GM12875 (cell line): ENCODE measurements at regions not wholly inside any gene's neighbourhood (a gene's known extent, or its start where the extent isn't known, plus 50 kb on each side); places are given as distances from the start of the nearest gene placed in this dataset.

Experiments used
- H3K4me3 ChIP-seq: one replicate; pipeline ENCODE4 v1.5.1; 2011; ENCODE audit warnings: low read depth, low read length, control low read depth
- CTCF ChIP-seq: IDR thresholded peaks from 2 replicates; pipeline ENCODE4 v1.5.1; 2011; ENCODE audit warnings: low read depth, mild to moderate bottlenecking, control low read depth, inconsistent platforms, low read length, moderate library complexity, borderline replicate concordance; ENCODE audit not compliant: insufficient read depth

- no peak overlapping the region for H3K4me3 ChIP-seq
- TF ChIP-seq CTCF = no peak
Observed at GRCh38 chr4:180059216-180059881, 2183.9 kb upstream of the TENM3 start.

GRCh38 chr4:180060159-180060889 is 2182.9 kb upstream of the TENM3 start:
- H3K4me3 ChIP-seq = no peak overlapping the region
- no peak for TF ChIP-seq CTCF

GRCh38 chr4:180081072-180081471 is 2162.1 kb upstream of the TENM3 start:
- no peak for TF ChIP-seq CTCF
- H3K4me3 ChIP-seq = no peak overlapping the region

GRCh38 chr4:180084561-180084960 is 2158.6 kb upstream of the TENM3 start:
- TF ChIP-seq CTCF = no peak

DNA sequence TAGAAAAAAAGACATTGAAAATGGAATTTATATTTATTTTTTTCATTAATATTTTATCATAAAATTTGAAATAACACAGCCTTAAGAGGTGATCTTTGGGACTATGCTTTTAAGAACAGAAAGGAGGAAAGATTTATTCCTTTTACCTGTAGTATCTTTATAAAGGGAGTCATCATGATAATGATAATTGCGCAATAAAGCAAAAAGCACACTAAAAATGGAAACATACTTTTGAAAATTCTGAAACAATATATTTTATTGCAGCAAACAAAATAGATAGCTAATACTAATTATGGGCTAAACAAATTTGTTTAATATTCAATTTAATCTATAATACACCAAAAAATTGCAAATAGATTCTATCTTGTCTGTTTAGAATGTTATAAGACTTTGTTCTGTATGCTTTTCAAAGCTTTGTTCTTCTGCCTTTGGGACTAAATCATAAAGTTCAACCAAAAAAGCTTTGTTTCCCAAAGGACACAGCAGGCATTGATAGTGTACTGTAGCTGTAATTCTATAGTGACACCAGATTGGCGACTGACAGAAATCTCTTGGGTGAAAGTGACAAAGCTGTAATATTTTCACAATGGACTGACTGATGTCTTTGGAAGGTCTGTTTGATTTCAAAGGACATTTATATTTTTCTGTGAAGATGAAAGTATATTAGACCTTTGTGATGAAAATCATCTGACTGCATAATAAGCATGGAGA is 2156.6 kb upstream of the TENM3 start:
- TF ChIP-seq CTCF = no peak

More at GRCh38 chr4:180084561-180084960, 2158.6 kb upstream of the TENM3 start:
- H3K4me3 ChIP-seq = no peak overlapping the region

DNA sequence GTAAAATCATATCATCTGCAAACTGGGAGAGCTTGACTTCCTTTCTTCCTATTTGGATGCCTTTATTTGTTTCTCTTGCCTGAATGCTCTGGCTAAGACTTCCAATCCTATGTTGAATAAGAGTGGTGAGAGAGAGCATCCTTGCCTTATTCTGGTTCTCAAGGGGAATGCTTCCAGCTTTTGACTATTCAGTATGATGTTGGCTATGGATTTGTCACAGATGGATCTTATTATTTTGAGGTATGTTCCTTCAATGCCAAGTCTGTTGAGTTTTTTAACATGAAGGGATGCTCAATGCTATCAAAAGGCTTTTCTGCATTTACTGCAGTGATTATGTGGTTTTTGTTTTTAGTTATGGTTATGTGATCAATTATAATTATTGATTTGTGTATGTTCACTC is 2144.6 kb upstream of the TENM3 start:
- TF ChIP-seq CTCF = no peak
- no peak overlapping the region for H3K4me3 ChIP-seq

More for the DNA sequence above, 2156.6 kb upstream of the TENM3 start:
- no peak overlapping the region for H3K4me3 ChIP-seq
